GM18517 (cell line): ENCODE measurements at regions not wholly inside any gene's neighbourhood (a gene's known extent, or its start where the extent isn't known, plus 50 kb on each side); places are given as distances from the start of the nearest gene placed in this dataset.

ENCODE experiments used
- ATAC-seq: cut with Tn5 transposase; IDR thresholded peaks from one replicate; pipeline ENCODE4 v1.9.1; 2021; ENCODE audit warnings: mild to moderate bottlenecking, moderate library complexity; ENCODE audit not compliant: unreplicated experiment

DNA sequence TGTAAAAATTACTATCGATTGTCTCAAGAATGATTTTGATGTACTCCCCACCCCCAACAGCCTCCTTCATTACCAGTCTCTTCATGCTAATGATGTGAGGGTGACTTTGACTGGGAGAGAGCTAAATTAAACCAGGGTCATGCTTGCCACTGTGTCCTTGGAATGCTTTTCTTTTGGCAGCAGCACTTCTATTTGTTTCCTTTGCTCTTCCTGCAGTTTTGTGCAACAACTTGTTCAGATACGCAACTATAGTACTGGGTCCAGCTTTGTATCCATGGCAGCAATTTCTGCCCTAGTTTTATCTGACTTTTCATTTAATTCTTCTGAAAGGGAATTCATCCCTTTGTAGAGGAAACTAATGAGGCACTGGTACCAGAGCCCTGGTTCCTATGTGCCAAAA lies 2792.1 kb downstream of the PCDH9 start:
- no peak for ATAC-seq

DNA sequence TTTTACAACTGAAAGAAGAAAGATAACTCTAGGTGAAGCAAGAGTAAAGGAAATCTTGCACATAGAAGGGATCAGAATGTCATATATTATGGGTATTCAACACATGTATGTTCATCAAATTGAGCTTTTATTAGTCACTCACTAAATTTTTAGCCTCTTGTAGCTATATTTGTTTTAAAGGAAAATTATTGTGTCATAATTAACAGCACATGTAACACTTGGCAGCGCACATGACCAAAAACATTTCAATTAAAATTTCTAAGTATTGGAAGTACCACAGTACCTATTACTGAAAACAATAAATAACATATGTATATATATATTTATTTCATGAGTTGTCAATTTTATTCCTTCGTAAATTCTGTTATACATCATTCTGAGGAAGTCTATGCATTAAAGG lies 2800.4 kb downstream of the PCDH9 start:
- no peak for ATAC-seq

DNA sequence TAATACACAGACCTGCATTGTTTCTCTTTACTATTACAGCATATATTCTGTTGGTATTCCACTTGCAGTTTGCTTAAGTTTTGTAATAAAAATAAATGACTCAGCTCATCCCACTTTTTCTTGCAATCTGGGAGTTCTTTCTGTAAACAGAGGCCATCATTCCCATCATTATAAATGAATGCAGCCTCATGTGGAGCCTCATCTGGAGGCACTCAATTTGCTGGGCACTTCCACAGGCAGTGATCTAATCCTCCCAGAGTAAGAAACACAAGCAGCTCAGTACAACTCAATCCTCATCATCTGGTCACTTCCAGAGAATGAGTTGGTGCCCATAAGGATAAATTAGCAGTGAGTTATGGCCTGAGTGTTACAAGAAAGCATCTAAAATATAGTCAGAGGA lies 2801.9 kb downstream of the PCDH9 start:
- no peak for ATAC-seq

DNA sequence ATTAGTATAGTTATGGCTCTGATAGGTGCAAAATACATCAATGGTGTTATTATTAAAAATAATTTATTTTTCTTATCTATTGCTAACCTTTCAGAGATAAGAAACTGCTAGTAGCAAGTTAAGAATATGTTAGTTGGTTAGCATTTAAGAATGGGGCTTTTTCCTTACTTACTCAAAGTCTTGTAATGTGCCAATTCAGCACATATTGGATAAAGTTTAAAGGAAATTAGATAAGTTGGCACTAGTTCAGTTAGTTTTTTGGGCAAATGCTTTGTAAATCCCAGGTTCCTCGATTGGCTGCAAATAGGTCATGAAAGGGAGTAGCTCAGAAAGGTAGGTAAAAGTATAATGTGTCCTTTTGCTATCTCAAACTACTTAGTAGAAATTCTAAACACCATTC lies 2806.7 kb downstream of the PCDH9 start:
- ATAC-seq: no peak

DNA sequence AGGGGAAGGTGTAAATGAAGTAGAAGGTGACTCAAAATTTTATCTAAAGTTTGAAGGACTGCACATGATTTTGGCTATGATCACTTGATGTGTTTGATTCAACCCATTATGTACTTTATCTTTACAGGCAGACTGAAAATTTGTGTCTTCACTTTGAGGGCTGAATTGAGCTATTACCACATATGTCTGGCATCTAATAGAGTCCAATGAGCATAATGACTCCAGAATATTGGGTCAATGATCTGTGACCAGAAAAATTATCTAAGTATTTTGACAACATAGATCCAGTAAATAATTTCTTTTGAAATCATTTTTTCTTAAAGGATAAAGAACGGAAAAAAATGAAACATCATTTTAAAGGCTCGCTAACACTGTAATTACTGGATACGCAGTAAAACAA lies 2810.0 kb downstream of the PCDH9 start:
- no peak for ATAC-seq

DNA sequence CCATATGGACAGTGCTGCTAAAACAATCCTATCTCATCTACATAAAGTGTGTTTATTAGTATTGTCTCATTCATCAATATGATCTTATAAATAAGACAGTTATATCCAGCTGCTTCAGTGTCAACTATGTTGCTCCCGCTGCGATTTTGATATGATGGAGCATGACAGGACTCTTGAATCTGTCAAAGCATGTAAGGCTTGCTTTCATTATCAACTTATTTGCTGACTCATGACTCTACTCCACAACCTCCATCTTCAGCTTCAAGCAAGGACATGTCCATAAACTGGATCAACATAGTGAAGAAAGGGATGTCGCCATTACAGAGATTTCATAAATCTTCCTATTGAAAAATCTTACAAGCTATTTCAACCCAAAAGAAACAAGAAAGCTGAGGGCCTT lies 2812.6 kb downstream of the PCDH9 start:
- ATAC-seq: no peak

DNA sequence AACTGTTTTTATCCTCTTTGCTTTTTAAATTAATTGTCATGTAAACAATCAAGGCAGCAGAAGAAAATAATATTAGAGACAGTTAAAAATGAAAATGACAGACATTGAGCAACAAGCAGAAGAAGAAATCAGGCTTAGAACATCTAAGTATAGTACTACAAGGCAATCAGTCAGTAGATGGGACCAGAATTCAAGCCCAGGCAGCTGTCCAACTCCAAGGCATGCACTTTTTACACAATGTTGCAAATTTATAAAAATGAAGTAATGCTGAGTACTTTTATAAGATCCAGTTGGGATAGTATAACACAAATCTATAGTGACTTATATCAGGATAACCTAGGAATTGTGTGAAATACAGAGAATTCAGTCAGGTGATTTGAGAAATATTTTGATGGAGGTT lies 2815.8 kb downstream of the PCDH9 start:
- no peak for ATAC-seq

DNA sequence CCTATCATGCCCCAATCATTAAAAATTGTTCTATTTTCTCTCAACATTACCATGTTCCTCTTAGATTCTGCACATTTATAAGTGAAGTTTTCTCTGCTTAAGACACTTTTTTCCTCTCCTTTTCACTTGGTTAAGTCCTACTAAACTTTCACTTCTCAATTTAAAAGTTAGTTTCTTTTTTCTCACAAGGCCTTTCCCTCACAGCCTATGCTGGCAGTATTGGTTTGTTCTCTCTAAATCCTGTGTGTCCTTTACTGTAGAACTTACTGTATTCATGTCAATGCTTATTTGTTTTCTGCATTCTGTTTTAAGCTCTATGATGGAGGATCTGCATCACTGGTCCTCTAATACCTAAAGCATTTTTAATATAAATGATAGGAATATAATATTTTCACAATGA lies 2816.6 kb downstream of the PCDH9 start:
- ATAC-seq: no peak

DNA sequence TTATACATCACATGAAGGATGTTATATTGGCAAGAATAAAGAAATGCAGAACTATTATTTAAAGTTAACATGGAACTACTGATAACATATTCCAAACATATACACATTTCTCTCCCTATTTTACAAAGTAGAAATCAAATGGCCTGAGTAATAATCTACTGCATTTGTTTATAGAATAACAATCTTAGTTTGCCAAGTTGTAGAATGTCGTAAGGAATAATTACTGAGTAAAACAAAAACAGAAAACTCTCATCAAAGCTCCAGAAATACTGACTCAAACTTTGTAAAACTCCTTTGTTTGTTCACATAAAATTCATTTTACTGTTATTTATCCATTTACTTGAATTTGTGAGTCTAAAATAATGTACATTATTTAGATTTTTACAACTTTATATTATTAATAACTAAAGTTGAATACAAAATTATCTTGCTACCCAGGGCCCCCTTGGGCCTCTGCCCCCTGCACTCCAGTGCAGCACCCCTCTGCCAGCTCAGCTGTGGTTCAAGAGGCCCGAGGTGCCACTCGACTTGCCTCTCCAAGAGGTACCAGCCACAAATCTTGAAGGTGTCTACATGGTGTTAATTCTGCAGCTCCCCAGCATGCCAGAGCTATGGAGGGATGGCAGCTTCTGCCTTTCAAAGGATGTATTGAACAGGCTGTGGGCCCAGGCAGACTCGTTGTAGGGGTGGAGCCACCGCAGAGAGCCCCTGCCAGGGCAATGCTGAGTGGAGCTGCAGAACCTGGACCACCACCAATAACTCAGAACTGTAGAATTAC lies 2819.7 kb downstream of the PCDH9 start:
- ATAC-seq: no peak

DNA sequence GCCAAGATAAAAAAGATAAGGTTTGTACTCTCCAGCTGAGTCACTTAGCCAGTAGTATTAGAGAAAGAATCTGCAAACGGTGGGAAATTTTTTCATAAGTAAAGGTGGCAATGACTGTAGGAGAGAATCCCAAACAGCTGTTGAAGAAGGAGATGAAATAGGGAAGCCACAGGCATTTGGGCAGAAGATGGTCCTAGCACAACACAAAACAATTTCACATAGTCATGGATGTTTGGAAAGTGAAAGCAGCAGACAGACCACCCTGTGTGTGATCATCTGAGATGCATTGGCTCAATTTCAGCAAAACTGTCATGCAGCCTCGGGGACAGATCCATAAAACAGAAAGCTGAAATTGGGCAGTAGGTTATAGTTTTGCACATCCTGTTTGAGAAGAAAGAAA lies 2832.4 kb downstream of the PCDH9 start:
- no peak for ATAC-seq

DNA sequence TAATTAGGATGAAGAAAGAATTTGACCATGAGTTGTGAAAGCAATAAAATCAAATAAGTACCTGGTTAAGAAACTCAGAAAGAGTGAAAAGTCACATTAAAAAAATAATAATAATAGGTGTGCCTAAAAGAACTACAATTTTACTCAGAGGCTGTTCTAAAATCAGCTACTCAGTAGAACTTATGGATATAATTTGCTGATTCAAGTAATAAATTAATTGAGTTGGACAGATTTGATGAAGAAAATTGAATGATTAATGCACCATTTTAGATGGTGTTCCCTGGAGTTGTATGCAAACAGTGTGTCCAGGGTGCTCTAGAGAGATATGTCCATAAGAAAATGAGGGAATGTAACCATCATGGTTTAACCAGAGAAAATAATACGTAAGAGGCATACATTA lies 2852.5 kb downstream of the PCDH9 start:
- no peak for ATAC-seq

DNA sequence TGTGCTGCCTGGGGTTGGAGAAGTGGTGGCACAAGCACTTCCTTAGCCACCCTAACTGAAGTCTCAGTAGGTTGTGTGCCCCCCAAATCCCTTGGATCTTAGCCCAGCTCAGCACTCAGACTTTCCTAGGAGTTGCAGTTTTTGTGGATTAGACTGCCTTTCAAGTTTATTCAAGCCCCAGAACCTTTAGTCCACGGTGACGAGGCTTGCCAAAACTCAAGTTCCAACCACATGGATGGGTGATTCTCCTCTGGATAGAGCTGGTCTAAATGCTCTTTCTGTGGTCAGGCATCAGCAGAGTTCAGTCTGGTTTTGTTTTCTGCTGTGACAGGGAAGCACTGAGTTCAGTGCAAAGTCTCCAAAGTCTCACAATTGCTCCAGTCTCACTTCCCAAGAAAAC lies 2858.7 kb downstream of the PCDH9 start:
- no peak for ATAC-seq

DNA sequence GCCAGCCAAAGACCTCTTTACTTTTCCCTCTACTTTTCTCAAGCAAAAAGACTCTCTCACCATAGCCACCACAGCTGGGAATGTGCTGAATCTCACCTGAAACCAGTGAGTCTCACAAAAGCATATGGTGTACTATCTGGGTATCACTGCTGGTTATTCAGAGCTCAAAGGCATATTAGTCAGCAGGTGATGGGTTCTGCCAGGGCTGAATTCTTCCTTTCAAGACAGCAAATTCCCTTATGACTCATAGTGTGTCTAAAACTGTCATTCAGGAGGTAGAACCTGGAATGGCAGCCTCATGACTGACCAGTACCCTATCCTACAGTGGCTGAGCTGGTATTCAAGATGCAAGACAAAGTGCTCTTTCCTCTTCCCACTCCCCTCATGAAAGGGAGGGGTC lies 2859.1 kb downstream of the PCDH9 start:
- ATAC-seq: no peak

DNA sequence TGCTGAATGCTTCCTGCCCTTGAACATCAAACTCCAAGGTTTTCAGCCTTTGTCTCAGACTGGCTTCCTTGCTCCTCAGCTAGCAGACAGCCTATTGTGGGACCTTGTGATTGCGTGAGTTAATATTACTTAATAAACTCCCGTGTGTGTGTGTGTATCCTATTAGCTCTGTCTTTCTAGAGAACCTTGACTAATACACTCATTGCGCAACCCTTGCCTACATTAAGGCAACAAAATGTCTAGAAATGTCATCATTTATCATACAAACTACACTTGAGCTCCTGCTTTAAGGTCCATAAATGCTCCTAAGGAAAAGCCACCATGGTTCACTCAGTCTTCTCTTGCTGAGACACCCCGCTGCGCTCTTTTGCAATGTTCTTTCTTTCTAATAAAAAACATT lies 2861.0 kb downstream of the PCDH9 start:
- ATAC-seq: no peak

DNA sequence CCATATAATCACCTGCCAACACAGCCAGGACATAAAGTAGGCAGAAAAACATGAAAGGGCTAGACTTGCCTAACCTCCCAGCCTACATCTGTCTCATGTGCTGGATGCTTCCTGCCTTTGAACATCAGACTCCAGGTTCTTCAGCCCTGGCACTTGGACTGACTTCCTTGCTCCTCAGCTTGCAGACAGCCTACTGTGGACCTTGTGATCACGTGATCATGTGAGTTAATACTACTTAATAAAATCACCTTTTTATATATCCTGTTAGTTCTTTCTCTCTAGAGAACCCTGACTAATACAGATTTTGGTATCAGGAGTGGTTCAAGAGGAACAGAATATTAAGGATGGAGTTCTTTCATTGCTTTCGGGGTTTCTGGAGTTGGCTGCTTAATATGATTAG lies 2867.6 kb downstream of the PCDH9 start:
- ATAC-seq: no peak

DNA sequence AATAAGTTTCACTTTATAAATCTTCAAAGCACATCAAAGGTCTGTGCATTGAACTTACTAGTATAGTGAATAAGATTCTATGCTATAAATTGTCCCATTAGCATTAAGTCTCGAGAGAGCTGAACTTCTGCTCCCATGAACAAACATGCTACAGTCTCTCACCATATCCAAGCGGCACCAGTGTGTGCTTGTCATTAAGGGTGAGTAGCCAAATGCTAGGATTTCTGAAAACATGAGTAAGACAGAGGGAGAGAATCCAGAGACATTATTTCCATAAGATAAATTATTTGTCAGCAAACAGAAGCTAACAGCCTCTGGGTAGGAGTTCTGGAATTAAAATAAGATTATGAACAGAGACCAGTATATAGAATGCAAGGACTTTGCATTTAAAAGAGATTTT lies 2882.5 kb downstream of the PCDH9 start:
- no peak for ATAC-seq

DNA sequence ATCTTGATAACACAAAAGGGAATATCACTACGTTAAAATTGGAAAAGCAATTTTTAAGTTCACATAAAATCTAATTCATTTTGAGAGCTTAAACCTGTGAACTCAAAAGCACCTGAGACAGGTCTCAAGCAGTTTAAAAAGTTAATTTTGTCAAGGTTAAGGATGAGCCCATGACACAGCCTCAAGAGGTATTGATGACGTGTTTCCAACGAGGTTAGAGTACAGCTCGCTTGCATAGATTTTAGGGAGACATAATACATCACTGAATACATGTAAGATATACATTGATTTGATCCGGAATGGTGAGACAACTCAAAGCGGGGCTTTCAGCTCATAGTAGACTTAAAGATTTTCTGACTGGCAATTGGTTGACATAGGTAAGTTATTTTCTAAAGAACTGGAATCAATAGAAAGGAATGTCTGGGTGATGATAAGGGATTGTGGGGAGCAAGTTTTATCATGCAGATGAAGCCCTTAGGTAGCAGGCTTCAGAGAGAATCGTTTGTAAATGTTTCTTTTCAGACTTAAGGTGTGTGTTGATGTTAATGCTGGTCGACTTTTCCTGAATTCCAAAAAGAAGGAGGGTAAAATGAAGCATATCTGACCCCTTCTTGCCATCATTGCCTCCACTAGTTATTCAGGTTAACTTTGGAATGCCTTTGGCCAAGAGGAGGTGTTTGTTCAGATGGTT lies 2890.6 kb downstream of the PCDH9 start:
- ATAC-seq: no peak

DNA sequence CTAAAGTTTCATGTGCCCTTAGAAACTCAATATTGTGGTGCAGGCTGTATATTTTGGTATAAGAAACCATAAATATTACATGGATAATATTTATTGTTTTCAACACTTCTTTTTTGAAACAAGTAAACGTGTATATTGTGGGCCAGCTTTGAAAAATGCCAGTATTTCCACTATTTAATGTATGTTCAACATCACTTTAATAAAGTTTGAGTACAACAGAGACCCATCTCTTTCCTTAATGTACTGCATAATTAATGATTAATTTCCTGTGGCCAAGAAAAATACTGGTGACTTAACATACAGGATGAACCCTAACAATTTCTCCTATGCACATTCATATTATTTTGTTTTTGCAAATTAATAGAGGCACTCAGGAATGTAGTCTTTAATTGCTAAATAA lies 2891.5 kb downstream of the PCDH9 start:
- ATAC-seq: no peak

DNA sequence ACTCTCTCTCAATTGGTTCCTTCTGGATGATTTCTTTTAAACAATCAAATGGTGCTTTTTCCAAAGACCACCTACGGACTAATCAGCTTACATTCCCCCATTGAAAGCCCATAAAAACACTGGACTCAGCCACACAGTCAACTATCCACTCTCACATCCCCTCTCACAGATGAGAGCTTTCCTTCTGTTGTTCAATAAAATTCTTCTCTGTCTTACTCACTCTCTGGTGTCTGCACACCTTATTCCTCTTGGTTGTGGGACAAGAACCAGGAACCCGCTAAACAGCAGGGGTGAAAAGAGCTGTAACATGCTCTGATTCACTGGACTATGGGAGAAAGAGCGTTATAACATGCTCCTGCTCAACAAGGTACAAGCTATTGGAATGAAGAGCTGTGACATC lies 2896.2 kb downstream of the PCDH9 start:
- ATAC-seq: no peak

DNA sequence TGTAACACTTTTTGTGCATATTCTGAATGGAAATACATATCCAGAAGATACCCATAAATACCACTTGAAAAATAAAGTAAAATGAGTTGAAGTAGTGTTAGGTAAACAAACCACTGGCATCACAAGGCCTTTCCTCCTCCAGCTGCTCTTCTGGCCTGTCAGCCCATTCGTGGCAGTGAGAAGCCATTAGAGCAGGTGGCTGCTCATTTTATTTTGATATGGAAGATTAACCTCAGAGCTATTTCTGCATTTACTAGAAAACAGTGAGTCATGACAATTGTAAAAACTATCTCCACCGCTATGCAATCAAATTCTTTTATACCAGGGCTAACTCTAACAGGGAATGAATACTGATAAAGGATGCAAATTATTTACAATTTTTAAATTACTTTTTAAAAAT lies 2898.1 kb downstream of the PCDH9 start:
- no peak for ATAC-seq

DNA sequence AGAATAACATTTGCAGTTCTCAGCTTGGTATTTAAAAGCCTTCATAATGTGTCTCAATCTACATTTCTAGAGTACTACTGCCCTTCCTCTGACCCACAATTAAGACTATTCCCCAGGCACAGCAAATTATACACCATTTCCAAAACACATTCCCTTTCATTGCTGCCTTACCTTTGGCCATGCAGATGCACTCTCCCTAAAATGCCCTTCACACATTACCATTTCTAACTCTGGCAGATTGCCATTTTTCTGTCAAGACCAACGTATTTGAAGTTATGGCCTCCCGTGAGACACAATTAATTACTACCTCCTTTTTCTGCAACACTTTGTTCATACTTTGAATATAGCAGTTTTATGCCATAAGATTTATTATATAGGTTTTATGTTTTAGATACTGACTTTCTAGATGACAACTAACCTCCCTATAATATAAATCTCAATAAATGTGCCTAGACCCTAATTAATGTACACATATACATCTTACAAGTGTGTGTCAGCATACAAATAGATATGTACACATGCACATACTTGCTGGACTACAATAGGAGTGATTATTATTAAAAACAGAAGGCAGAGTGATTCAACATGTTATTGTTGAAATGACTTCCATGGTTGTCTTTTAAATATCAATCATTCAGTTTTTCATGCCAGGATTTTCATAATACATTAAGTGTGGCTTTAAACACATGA lies 2902.5 kb downstream of the PCDH9 start:
- ATAC-seq: no peak

DNA sequence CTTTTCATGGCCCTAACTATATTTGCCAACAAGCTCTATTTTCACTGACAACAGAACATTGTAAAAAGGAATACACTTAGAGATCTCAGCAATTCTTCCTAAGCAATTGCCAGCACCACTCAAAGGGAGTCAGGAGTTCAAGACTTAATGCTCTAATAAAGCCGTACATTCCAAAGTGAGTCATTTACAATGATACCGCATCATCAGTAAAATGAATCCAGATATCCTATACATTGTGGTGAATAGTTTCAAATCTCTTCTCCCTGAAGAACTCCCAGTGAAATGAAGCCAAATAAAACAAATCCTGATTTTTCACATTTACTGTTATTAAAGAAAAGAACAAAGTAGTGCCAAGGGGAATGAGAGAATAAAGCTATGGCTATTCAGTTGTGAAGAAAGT lies 2898.7 kb upstream of the PCDH20 start:
- no peak for ATAC-seq
